NT2/D1 (cell line): ENCODE measurements at regions not wholly inside any gene's neighbourhood (a gene's known extent, or its start where the extent isn't known, plus 50 kb on each side); places are given as distances from the start of the nearest gene placed in this dataset.
"Not testable (repeated sequence)": the region's sequence is repeated elsewhere in the genome, so short reads cannot be mapped to it uniquely, and the experiment has no call there.

Experiments
- DNase-seq: peaks from one replicate; pipeline ENCODE4 v3.0.0-alpha.2; 2011; ENCODE audit warnings: low read depth, low spot score
- H3K27me3 ChIP-seq: 2 replicates; pipeline ENCODE4 v1.6.0; 2011; ENCODE audit warnings: mild to moderate bottlenecking; ENCODE audit not compliant: insufficient read length, insufficient read depth
- H3K36me3 ChIP-seq: 2 replicates; pipeline ENCODE4 v1.6.1; 2011; ENCODE audit warnings: mild to moderate bottlenecking, low read length, mixed read lengths; ENCODE audit not compliant: insufficient read depth, insufficient read length
- H3K4me1 ChIP-seq: 2 replicates; pipeline ENCODE4 v1.5.1; 2011; ENCODE audit not compliant: insufficient read depth, insufficient read length
- H3K4me3 ChIP-seq: 2 replicates; pipeline ENCODE4 v1.5.1; 2011; ENCODE audit warnings: low read depth; ENCODE audit not compliant: insufficient read length
- H3K9ac ChIP-seq: 2 replicates; pipeline ENCODE4 v1.6.0; 2011; ENCODE audit warnings: low read depth; ENCODE audit not compliant: insufficient read length
- H3K9me3 ChIP-seq: 2 replicates; pipeline ENCODE4 v1.5.1; 2011; ENCODE audit warnings: mild to moderate bottlenecking, low read length; ENCODE audit not compliant: insufficient read depth
- SUZ12 ChIP-seq: IDR thresholded peaks from 2 replicates; pipeline ENCODE4 v1.6.1; 2011; ENCODE audit not compliant: insufficient read length, insufficient read depth; ENCODE audit errors: extremely low read depth
- YY1 ChIP-seq: IDR thresholded peaks from 2 replicates; pipeline ENCODE4 v1.6.1; 2011; ENCODE audit not compliant: insufficient read length, insufficient read depth
- ZNF274 ChIP-seq: IDR thresholded peaks from 2 replicates; pipeline ENCODE4 v1.6.1; 2011; ENCODE audit warnings: mild to moderate bottlenecking, low read depth, low read length

- H3K36me3 ChIP-seq = no peaks in the 10 kb centered on the region
- no peak for TF ChIP-seq YY1
- TF ChIP-seq SUZ12 = no peak
- no peak for TF ChIP-seq ZNF274
- no peak for DNase-seq
- H3K9me3 ChIP-seq = peaks cover 4% of the 10 kb centered on the region; the same call in 1 of the 2 replicates
- H3K4me3 ChIP-seq = no peak overlapping the region
- no peaks in the 10 kb centered on the region for H3K4me1 ChIP-seq
- H3K27me3 ChIP-seq = no peaks in the 10 kb centered on the region
- H3K9ac ChIP-seq = no peak overlapping the region
Observed at GRCh38 chrX:733961-734360, 103.4 kb downstream of the SHOX start.

DNA sequence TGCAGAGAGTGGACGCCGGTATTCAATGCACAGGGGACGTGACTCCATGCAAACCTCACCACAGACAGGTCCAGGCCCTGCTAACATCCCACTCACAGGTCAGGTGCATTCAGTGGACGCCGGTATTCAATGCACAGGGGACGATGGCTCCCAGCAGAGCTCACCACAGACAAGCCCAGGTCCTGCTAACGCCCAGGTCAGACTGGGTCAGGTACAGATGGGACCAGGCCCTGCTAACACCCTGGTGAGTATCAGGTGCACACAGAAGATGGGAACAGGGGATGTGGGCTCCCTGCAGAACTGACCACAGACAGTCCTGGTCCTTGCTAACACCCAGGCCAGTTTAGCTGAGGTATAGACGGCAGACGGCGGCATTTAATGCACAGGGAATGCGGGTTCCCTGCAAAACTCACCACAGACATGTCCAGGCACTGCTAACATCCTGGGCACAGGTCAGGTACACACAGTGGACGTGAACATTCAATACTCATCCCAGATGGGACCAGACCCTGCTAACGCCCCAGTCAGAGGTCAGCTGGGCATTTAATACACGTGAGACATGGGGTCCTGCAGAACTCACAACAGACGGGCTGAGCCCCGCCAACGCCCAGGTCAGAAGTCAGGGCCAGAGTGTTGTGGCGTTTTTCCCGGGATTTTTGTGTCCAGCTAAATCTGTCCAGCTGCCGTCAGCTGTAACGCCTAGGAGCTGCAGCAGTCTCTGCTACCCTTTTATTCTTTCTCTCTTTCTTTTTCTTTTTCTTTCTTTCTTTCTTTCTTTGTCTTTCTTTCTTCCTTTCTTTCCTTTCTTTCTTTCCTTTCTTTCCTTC is 99.2 kb downstream of the SHOX start:
- H3K9ac ChIP-seq = no peak overlapping the region
- no peak for DNase-seq
- H3K36me3 ChIP-seq = no peaks in the 10 kb centered on the region
- H3K9me3 ChIP-seq = peaks cover 6% of the 10 kb centered on the region; the same call in 1 of the 2 replicates
- H3K4me3 ChIP-seq = no peak overlapping the region
- TF ChIP-seq YY1 (no peak), SUZ12 (no peak), ZNF274 (no peak)
- H3K4me1 ChIP-seq = no peaks in the 10 kb centered on the region
- H3K27me3 ChIP-seq = no peaks in the 10 kb centered on the region

GRCh38 chrX:729101-729500 is 98.5 kb downstream of the SHOX start:
- not testable (repeated sequence) for DNase-seq, H3K4me3 ChIP-seq, H3K9ac ChIP-seq, H3K27me3 ChIP-seq, H3K4me1 ChIP-seq, H3K9me3 ChIP-seq, H3K36me3 ChIP-seq

- H3K9me3 ChIP-seq, H3K4me3 ChIP-seq, H3K36me3 ChIP-seq, H3K27me3 ChIP-seq, H3K9ac ChIP-seq, DNase-seq, H3K4me1 ChIP-seq: not testable (repeated sequence)
Observed at GRCh38 chrX:728639-729038, 98.0 kb downstream of the SHOX start.

- Histone ChIP-seq H3K9me3 (peaks cover 14% of the 10 kb centered on the region; the same call in 1 of the 2 replicates), H3K27me3 (no peaks in the 10 kb centered on the region), H3K4me1 (no peaks in the 10 kb centered on the region), H3K36me3 (no peaks in the 10 kb centered on the region), H3K9ac (no peak overlapping the region), H3K4me3 (no peak overlapping the region)
- peak; percentile 33 for DNase-seq
- no peak for TF ChIP-seq SUZ12
- no peak for TF ChIP-seq YY1
- TF ChIP-seq ZNF274 = no peak
Observed at GRCh38 chrX:727738-728621, 97.4 kb downstream of the SHOX start.

- Histone ChIP-seq H3K9me3 (peaks cover 14% of the 10 kb centered on the region; the same call in 1 of the 2 replicates), H3K9ac (no peak overlapping the region), H3K27me3 (no peaks in the 10 kb centered on the region), H3K4me1 (no peaks in the 10 kb centered on the region), H3K36me3 (no peaks in the 10 kb centered on the region), H3K4me3 (no peak overlapping the region)
- no peak for DNase-seq
- no peak for TF ChIP-seq YY1
- no peak for TF ChIP-seq ZNF274
- no peak for TF ChIP-seq SUZ12
Observed at GRCh38 chrX:725971-726370, 95.4 kb downstream of the SHOX start.

- Histone ChIP-seq H3K36me3 (no peaks in the 10 kb centered on the region), H3K4me3 (no peak overlapping the region), H3K9ac (no peak overlapping the region), H3K27me3 (no peaks in the 10 kb centered on the region), H3K9me3 (peaks cover 14% of the 10 kb centered on the region; the same call in 1 of the 2 replicates), H3K4me1 (no peaks in the 10 kb centered on the region)
- TF ChIP-seq ZNF274 (no peak), SUZ12 (no peak), YY1 (no peak)
- DNase-seq = no peak
Observed at GRCh38 chrX:724256-724655, 93.7 kb downstream of the SHOX start.
